ENCODE measurements at regions not wholly inside any gene's neighbourhood (a gene's known extent, or its start where the extent isn't known, plus 50 kb on each side); places are given as distances from the start of the nearest gene placed in this dataset.

DNA sequence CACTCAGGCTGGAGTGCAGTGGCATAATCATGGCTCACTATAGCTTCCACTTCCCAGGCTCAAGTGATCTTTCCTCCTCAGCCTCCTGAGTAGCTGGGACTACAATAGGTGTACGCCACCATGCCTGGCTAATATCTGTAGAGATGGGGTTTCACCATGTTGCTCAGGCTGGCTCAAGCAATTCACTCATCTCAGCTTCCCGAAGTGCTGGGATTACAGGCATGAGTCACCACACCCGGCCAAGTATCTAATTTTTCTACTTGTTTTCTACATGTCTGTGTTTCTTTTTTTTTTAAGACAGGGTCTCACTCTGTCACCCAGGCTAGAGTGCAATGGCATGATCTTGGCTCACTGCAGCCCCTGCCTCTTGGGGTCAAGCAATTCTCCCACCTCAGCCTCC lies 119.7 kb upstream of the MED13L start:
- TF ChIP-seq, protein P1, sequence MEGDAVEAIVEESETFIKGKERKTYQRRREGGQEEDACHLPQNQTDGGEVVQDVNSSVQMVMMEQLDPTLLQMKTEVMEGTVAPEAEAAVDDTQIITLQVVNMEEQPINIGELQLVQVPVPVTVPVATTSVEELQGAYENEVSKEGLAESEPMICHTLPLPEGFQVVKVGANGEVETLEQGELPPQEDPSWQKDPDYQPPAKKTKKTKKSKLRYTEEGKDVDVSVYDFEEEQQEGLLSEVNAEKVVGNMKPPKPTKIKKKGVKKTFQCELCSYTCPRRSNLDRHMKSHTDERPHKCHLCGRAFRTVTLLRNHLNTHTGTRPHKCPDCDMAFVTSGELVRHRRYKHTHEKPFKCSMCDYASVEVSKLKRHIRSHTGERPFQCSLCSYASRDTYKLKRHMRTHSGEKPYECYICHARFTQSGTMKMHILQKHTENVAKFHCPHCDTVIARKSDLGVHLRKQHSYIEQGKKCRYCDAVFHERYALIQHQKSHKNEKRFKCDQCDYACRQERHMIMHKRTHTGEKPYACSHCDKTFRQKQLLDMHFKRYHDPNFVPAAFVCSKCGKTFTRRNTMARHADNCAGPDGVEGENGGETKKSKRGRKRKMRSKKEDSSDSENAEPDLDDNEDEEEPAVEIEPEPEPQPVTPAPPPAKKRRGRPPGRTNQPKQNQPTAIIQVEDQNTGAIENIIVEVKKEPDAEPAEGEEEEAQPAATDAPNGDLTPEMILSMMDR (IDR thresholded peaks at IDR 0.05), result no peak
- TF ChIP-seq POLR2A (IDR thresholded peaks at IDR 0.05), result no peak
